HG03175 (cell line): ENCODE measurements at regions not wholly inside any gene's neighbourhood (a gene's known extent, or its start where the extent isn't known, plus 50 kb on each side); places are given as distances from the start of the nearest gene placed in this dataset.

Experiments
- ATAC-seq: cut with Tn5 transposase; IDR thresholded peaks from one replicate; pipeline ENCODE4 v1.9.1; 2021; ENCODE audit warnings: mild to moderate bottlenecking, moderate library complexity; ENCODE audit not compliant: unreplicated experiment

- ATAC-seq, result no peak
These were observed 122.5 kb downstream of the TMEM174 start for GRCh38 chr5:73295447-73295846.

- ATAC-seq, result no peak
These were observed 119.9 kb downstream of the TMEM174 start for GRCh38 chr5:73292816-73293459.

- no peak for ATAC-seq
These were observed 118.9 kb downstream of the TMEM174 start for GRCh38 chr5:73291873-73292272.

GRCh38 chr5:73290242-73290641 lies 117.2 kb downstream of the TMEM174 start:
- ATAC-seq, result no peak

DNA sequence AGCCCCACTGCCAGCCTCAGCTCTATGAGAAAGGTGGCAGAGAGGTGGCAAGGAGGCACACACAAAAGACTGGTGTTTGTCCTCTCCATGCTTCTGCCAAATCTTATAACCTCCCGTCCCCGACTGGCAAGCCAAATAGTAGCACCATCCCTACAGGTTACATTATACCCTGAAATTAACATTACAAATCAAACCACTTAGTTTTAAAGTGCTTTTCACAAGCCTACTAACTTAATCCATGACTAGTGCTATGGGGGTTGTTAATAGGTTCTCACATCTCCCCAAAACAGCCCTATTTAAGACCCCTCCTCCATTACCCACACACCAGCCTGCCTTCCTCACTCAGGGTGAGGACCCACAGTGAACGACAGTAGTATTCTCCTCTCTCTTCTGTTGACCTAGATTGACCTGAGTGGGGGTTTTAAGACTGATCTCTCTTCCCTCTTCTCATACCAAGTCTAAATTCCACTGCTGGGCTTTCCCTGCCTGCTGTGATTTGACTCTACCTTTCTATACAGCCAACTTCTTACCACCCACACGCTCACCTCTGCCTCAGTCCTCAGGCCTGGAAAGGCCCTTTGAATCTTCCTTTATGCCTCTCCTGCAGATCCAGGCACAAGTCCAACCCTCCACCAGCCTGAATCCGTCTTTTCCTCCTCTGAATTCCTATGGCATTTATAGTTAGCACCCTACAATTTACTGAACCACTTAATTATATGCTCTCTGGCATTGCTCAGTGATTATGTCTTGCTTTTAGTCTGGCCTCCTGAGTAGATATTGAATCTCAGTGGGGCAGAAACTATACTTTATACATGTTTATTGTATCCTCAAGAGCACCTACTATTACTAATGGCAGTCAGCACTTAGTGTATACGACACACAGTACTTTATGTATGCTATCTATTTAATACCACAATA lies 116.1 kb downstream of the TMEM174 start:
- no peak for ATAC-seq

DNA sequence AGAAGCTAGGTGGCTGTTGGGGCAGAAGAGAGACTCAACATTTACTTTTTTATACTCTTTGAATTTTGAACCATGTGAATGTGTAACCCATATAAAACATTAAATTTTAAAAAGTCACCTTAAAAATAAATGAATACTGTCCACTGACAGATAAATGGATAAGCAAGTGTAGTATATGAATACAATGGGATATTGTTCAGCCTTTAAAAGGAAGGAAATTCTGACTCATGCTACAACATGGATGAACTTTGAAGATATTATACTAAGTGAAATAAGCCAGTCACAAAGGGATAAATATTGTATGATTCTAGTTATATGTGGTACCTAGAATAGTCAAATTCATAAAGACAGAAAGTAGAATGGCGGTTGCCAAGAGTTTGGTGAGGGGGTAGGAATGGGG lies 113.9 kb downstream of the TMEM174 start:
- no peak for ATAC-seq

DNA sequence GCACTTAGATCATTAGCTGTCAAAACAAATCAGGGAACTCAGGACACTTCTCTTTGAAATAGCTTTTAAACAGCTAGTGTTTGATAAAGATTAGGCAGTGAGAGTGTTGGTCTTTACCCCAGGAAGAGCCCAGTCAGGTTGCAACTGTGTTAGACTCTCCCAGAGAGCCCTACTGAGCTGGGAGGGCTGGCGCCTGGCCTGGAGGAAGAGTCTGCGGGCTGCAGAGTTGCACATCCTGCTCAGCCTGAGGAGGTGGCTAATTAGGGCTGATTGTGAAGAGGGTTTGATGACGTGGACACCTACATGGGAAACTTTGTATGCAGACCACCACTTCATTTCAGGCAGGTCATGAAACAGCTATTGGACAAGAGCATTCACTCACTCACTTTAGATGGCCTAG lies 112.0 kb downstream of the TMEM174 start:
- no peak for ATAC-seq

GRCh38 chr5:73284220-73284795 lies 111.3 kb downstream of the TMEM174 start:
- ATAC-seq, result no peak

- ATAC-seq, result no peak
These were observed 109.9 kb downstream of the TMEM174 start for GRCh38 chr5:73282923-73283322.

GRCh38 chr5:73282383-73282782 lies 109.4 kb downstream of the TMEM174 start:
- no peak for ATAC-seq

GRCh38 chr5:73280821-73281746 lies 108.1 kb downstream of the TMEM174 start:
- no peak for ATAC-seq

DNA sequence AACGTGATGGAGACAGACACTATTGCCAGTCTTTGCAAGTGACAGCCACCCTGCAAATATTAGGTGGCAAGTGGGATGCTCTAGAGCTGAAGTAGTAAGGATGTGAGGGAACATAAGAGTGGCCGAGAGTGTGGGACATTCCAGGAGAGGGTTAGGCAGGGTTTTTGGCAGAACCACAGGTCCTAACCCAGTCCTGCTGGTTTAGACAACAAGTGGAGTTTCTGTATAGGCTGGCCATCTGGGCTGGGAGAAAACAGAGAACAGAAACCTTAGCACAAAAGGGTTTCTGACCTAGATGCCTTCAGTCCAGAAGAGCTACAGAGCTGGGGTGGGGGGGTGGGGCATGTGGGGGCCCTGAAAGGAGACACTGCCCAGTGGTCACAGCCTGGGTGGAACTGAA lies 107.4 kb downstream of the TMEM174 start:
- no peak for ATAC-seq

DNA sequence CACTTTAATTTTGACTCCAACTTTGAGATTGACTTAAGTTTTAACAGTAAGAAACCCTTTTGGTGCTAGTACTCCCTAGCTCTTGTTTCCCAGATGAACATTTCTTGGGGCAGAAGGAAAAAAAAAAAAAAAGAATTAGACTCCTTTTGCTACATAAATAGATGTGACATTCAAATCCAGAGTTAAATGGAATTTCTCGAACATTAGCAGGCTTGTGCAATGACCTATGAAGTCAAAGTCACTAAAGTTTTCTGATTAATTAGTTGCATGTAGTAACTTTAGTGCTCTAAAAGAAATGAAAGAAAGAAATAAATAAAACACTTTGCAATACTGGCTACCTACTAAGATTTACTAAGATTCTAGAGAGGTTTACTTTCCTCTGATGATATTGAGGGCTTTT lies 106.8 kb downstream of the TMEM174 start:
- no peak for ATAC-seq

DNA sequence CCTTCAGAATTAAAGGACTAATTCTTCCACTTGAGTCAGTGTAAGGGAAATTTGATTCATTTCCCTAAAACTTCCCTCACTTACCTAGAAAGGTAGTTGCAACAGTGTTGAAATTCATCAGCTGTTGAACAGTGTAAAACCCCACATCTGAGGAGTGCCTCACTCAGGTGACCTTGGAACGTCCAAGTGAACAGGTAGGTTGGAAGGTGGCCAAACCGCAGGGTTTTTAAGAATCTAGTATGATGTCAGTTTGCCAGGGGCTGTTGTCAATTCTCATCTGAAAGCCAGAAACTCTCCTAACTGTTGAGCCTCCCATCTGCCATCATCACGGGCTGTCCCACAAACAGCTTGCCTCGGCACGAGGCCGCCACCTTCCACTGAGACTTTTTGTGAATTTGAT lies 105.7 kb downstream of the TMEM174 start:
- ATAC-seq, result no peak

DNA sequence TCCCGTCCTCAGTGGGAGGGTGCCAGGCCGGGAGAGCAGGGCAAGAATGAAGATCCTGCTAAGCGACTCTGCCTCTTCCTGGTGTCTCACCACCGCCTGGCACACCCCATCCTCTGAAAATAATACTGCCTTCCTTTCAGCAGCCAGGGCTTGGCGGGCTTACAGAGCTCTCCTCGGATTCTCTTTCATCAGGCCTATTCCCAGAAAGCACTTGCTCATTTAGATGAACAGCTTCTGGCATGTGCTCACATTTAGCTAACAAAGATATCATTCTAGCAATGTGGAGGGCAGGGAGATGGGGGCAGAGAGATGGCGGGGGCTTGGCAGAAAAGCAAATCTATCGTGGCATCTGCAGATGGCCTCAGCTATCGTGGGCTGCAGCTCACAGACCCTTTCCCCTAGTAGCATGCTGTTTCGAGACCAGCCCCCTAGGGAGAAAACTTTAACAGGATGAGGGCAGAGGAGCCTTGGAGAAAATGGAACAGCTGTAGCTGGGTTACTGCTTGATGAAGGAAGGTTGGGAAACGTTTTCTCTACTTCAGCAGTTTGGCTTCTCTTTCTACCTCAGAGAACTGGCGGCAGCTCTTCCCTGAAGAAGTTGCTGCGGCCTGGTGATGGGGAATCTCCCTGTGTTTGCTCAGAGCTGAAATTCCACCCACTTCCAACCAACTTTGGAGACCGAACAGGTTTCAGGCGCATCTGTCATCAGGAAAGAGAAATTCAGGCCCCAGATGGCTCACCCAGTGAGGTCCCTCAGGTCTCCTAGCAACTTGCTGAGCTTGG lies 102.1 kb downstream of the TMEM174 start:
- ATAC-seq, result no peak

GRCh38 chr5:73274121-73274520 lies 101.1 kb downstream of the TMEM174 start:
- ATAC-seq, result no peak

DNA sequence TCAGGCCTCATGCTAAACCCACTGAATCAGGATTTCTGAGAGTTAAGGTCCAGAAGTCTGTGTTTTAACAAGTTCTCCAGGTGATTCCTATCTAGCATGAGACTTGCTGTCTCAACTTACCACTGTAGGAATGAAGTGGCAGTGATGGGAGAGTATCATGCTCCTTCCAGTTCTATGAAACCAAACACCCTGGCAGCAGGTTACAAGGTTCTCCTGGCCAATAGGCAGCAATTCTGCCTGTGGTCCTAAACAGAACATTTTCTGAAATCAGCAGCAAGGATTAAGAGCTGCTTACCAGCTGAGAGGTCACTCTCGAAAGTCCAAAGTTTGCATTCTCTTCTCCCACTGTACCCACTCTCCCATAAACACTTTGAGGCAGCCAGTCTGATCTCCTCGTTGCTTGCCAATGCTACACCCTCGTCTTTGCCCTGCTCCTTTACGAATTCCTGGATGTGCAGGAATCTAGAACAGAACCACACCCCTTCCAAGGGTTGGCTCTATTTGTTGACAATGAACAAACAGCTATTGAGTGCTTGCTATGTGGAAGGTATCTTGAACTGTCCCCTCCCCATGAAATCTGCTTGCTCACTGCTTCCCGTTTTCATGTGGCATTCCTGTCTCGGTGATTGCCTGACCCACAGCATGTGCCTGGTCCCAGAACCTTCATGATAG lies 100.5 kb downstream of the TMEM174 start:
- no peak for ATAC-seq

- no peak for ATAC-seq
These were observed 99.4 kb downstream of the TMEM174 start for GRCh38 chr5:73272351-73272750.

DNA sequence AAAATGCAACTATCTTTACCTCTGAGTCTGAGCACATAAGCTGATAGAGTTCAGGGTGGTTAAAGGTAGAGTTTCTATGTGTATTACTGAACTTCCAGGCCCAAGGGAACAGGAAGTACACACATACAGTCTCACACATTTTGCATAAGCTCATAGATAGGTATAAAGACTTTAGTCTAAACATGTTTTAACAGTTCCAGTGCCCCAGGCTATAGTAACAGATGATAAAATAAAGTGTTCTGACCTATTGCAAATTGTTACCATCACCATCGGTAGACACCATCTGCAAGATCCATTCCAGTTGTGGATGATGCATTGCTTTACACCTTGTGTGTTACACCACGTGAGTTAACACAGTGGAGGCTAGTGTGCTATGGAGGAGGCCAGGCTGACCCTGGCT lies 95.8 kb downstream of the TMEM174 start:
- no peak for ATAC-seq
